ENCODE measurements at regions not wholly inside any gene's neighbourhood (a gene's known extent, or its start where the extent isn't known, plus 50 kb on each side); places are given as distances from the start of the nearest gene placed in this dataset.

- DNase-seq (peak; percentile 25 to 66 (median 48)), ATAC-seq (ENCODE audit: poor library complexity) (peak; percentile 71)
- peak overlapping the region; percentile 68 for H3K4me3 Mint-ChIP-seq
- no peaks in the 10 kb centered on the region for H3K27me3 Mint-ChIP-seq
- peak overlapping the region; percentile 29 for H3K4me3 ChIP-seq (ENCODE audit: low read length)
- peak overlapping the region; percentile 65 for H3K27ac Mint-ChIP-seq
- H3K36me3 ChIP-seq (ENCODE audit: insufficient read depth, low read length): peaks cover 13% of the 10 kb centered on the region
- ChIA-PET CTCF (interaction anchor here (1.2 kb wide), 2 partner anchors 18 to 22 kb away, joined by 4 to 6 read pairs; no protein-coding TSS in a partner anchor), POLR2A (interaction anchor here (0.9 kb wide), 1 partner anchor 241 kb away, joined by 4 read pairs; no protein-coding TSS in a partner anchor)
- H3K27ac ChIP-seq (ENCODE audit: low read depth in 1 of 2, low read length in 2 of 2): peak overlapping the region in 1 of 2 donors; percentile 45
- peaks cover 79% of the 10 kb centered on the region for H3K4me1 Mint-ChIP-seq (ENCODE audit: low read depth)
- intact Hi-C loops (cut with DNase I, micrococcal nuclease): loop anchor here in 1 of 2 experiments (1.0 to 10.0 kb wide), 2 partner anchors 8 to 52 kb away; no protein-coding TSS in a partner anchor
- no peaks in the 10 kb centered on the region for H3K9me3 Mint-ChIP-seq
- peaks cover 55% of the 10 kb centered on the region for H3K4me1 ChIP-seq (ENCODE audit: insufficient read depth, low read length)
- no peaks in the 10 kb centered on the region for H3K9me3 ChIP-seq (ENCODE audit: control insufficient read depth in 1 of 2, insufficient read depth in 1 of 2, low read length in 2 of 2)
- peaks cover 66% of the 10 kb centered on the region for H3K36me3 Mint-ChIP-seq (ENCODE audit: low read depth)
- no peak for TF ChIP-seq CTCF (IDR thresholded peaks at IDR 0.05)
- H3K27me3 ChIP-seq (ENCODE audit: control insufficient read depth in 1 of 2, insufficient read depth in 2 of 2, low read length in 2 of 2): no peaks in the 10 kb centered on the region
These were observed 67.8 kb downstream of the TCF20 start for GRCh38 chr22:42202669-42203068.

GRCh38 chr22:42202048-42202447 is 68.4 kb downstream of the TCF20 start:
- Histone ChIP-seq H3K27ac (ENCODE audit: low read depth in 1 of 2, low read length in 2 of 2) (peak overlapping the region in 1 of 2 donors; percentile 45), H3K36me3 (ENCODE audit: insufficient read depth, low read length) (peaks cover 10% of the 10 kb centered on the region), H3K9me3 (ENCODE audit: control insufficient read depth in 1 of 2, insufficient read depth in 1 of 2, low read length in 2 of 2) (no peaks in the 10 kb centered on the region), H3K4me1 (ENCODE audit: insufficient read depth, low read length) (peaks cover 48% of the 10 kb centered on the region), H3K27me3 (ENCODE audit: control insufficient read depth in 1 of 2, insufficient read depth in 2 of 2, low read length in 2 of 2) (no peaks in the 10 kb centered on the region), H3K4me3 (ENCODE audit: low read length) (peak overlapping the region; percentile 29)
- Mint-ChIP-seq H3K9me3 (no peaks in the 10 kb centered on the region), H3K27ac (peak overlapping the region; percentile 65), H3K27me3 (no peaks in the 10 kb centered on the region), H3K36me3 (ENCODE audit: low read depth) (peaks cover 59% of the 10 kb centered on the region), H3K4me1 (ENCODE audit: low read depth) (peaks cover 82% of the 10 kb centered on the region), H3K4me3 (peak overlapping the region; percentile 3)
- peak in 6 of 14 experiments; percentile 4 to 68 (median 48) for DNase-seq
- TF ChIP-seq CTCF (IDR thresholded peaks at IDR 0.05): no peak
- CTCF ChIA-PET: interaction anchor here (0.6 to 1.2 kb wide), 3 partner anchors 17 to 350 kb away, joined by 4 to 6 read pairs (median 4); no protein-coding TSS in a partner anchor
- ATAC-seq (ENCODE audit: poor library complexity): peak; percentile 82
- intact Hi-C loops (cut with DNase I, micrococcal nuclease): loop anchor here in 1 of 2 experiments (1.0 to 10.0 kb wide), 2 partner anchors 8 to 53 kb away; no protein-coding TSS in a partner anchor
- POLR2A ChIA-PET: interaction anchor here (0.9 kb wide), 1 partner anchor 242 kb away, joined by 4 read pairs; no protein-coding TSS in a partner anchor

GRCh38 chr22:42199025-42199424 is 68.4 kb upstream of the CYP2D6 start:
- Histone ChIP-seq H3K36me3 (ENCODE audit: insufficient read depth, low read length) (peaks cover 6% of the 10 kb centered on the region), H3K9me3 (ENCODE audit: control insufficient read depth in 1 of 2, insufficient read depth in 1 of 2, low read length in 2 of 2) (no peaks in the 10 kb centered on the region), H3K4me1 (ENCODE audit: insufficient read depth, low read length) (peaks cover 62% of the 10 kb centered on the region), H3K4me3 (ENCODE audit: low read length) (no peak overlapping the region), H3K27me3 (ENCODE audit: control insufficient read depth in 1 of 2, insufficient read depth in 2 of 2, low read length in 2 of 2) (no peaks in the 10 kb centered on the region), H3K27ac (ENCODE audit: low read depth in 1 of 2, low read length in 2 of 2) (no peak overlapping the region)
- intact Hi-C loops (cut with DNase I, micrococcal nuclease): no loop called here
- Mint-ChIP-seq H3K4me1 (ENCODE audit: low read depth) (peaks cover 90% of the 10 kb centered on the region), H3K9me3 (no peaks in the 10 kb centered on the region), H3K27ac (no peak overlapping the region), H3K27me3 (no peaks in the 10 kb centered on the region), H3K36me3 (ENCODE audit: low read depth) (peaks cover 43% of the 10 kb centered on the region), H3K4me3 (no peak overlapping the region)
- CTCF ChIA-PET: interaction anchor here (1.4 kb wide), 1 partner anchor 19 kb away, joined by 3 read pairs; no protein-coding TSS in a partner anchor
- POLR2A ChIA-PET: no interaction called here
- no peak for DNase-seq
- no peak for ATAC-seq (ENCODE audit: poor library complexity)
- no peak for TF ChIP-seq CTCF (IDR thresholded peaks at IDR 0.05)

All from CD4-positive, alpha-beta T cell (primary cell).